ENCODE measurements at regions not wholly inside any gene's neighbourhood (a gene's known extent, or its start where the extent isn't known, plus 50 kb on each side); places are given as distances from the start of the nearest gene placed in this dataset.

GRCh38 chr3:180306155-180306554, 269.4 kb upstream of the PEX5L start:
- TF ChIP-seq CTCF (IDR thresholded peaks at IDR 0.05) = no peak

GRCh38 chr3:180306691-180307090, 270.0 kb upstream of the PEX5L start:
- Histone ChIP-seq H3K36me3 (no peaks in the 10 kb centered on the region), H3K4me3 (ENCODE audit: low read depth in 1 of 2, low read length in 1 of 2) (no peak overlapping the region), H3K9me3 (no peaks in the 10 kb centered on the region), H3K27ac (no peak overlapping the region), H3K27me3 (no peaks in the 10 kb centered on the region), H3K4me1 (ENCODE audit: control insufficient read depth in 1 of 2, insufficient read depth in 1 of 2, low read depth in 1 of 2, low read length in 1 of 2) (no peaks in the 10 kb centered on the region)
- no peak for TF ChIP-seq CTCF (IDR thresholded peaks at IDR 0.05)

More at GRCh38 chr3:180306155-180306554, 269.4 kb upstream of the PEX5L start:
- no peaks in the 10 kb centered on the region for H3K9me3 ChIP-seq
- H3K36me3 ChIP-seq = no peaks in the 10 kb centered on the region
- no peak overlapping the region for H3K27ac ChIP-seq
- H3K27me3 ChIP-seq = no peaks in the 10 kb centered on the region
- no peaks in the 10 kb centered on the region for H3K4me1 ChIP-seq (ENCODE audit: control insufficient read depth in 1 of 2, insufficient read depth in 1 of 2, low read depth in 1 of 2, low read length in 1 of 2)
- H3K4me3 ChIP-seq (ENCODE audit: low read depth in 1 of 2, low read length in 1 of 2) = no peak overlapping the region

GRCh38 chr3:180311242-180311641, 274.5 kb upstream of the PEX5L start:
- Histone ChIP-seq H3K27ac (no peak overlapping the region), H3K4me3 (ENCODE audit: low read depth in 1 of 2, low read length in 1 of 2) (no peak overlapping the region), H3K36me3 (no peaks in the 10 kb centered on the region), H3K27me3 (no peaks in the 10 kb centered on the region), H3K9me3 (no peaks in the 10 kb centered on the region), H3K4me1 (ENCODE audit: control insufficient read depth in 1 of 2, insufficient read depth in 1 of 2, low read depth in 1 of 2, low read length in 1 of 2) (no peaks in the 10 kb centered on the region)
- TF ChIP-seq CTCF (IDR thresholded peaks at IDR 0.05) = no peak

GRCh38 chr3:180316321-180316720, 279.6 kb upstream of the PEX5L start:
- no peak overlapping the region for H3K4me3 ChIP-seq (ENCODE audit: low read depth in 1 of 2, low read length in 1 of 2)
- no peaks in the 10 kb centered on the region for H3K27me3 ChIP-seq
- H3K27ac ChIP-seq = no peak overlapping the region
- H3K9me3 ChIP-seq = no peaks in the 10 kb centered on the region
- no peaks in the 10 kb centered on the region for H3K36me3 ChIP-seq
- no peaks in the 10 kb centered on the region for H3K4me1 ChIP-seq (ENCODE audit: control insufficient read depth in 1 of 2, insufficient read depth in 1 of 2, low read depth in 1 of 2, low read length in 1 of 2)
- TF ChIP-seq CTCF (IDR thresholded peaks at IDR 0.05) = no peak

- no peaks in the 10 kb centered on the region for H3K36me3 ChIP-seq
- no peak overlapping the region for H3K27ac ChIP-seq
- no peak overlapping the region for H3K4me3 ChIP-seq (ENCODE audit: low read depth in 1 of 2, low read length in 1 of 2)
- no peaks in the 10 kb centered on the region for H3K27me3 ChIP-seq
- TF ChIP-seq CTCF (IDR thresholded peaks at IDR 0.05) = no peak
- no peaks in the 10 kb centered on the region for H3K9me3 ChIP-seq
- no peaks in the 10 kb centered on the region for H3K4me1 ChIP-seq (ENCODE audit: control insufficient read depth in 1 of 2, insufficient read depth in 1 of 2, low read depth in 1 of 2, low read length in 1 of 2)
These were observed 282.5 kb upstream of the TTC14 start for GRCh38 chr3:180319461-180319860.

GRCh38 chr3:180320631-180321030, 281.3 kb upstream of the TTC14 start:
- H3K27me3 ChIP-seq = no peaks in the 10 kb centered on the region
- no peaks in the 10 kb centered on the region for H3K36me3 ChIP-seq
- no peak overlapping the region for H3K4me3 ChIP-seq (ENCODE audit: low read depth in 1 of 2, low read length in 1 of 2)
- no peak for TF ChIP-seq CTCF (IDR thresholded peaks at IDR 0.05)
- no peaks in the 10 kb centered on the region for H3K9me3 ChIP-seq
- no peak overlapping the region for H3K27ac ChIP-seq
- H3K4me1 ChIP-seq (ENCODE audit: control insufficient read depth in 1 of 2, insufficient read depth in 1 of 2, low read depth in 1 of 2, low read length in 1 of 2) = no peaks in the 10 kb centered on the region

All from neutrophil (primary cell).